ENCODE measurements at regions not wholly inside any gene's neighbourhood (a gene's known extent, or its start where the extent isn't known, plus 50 kb on each side); places are given as distances from the start of the nearest gene placed in this dataset.
"Not testable (repeated sequence)": the region's sequence is repeated elsewhere in the genome, so short reads cannot be mapped to it uniquely, and the experiment has no call there.

DNA sequence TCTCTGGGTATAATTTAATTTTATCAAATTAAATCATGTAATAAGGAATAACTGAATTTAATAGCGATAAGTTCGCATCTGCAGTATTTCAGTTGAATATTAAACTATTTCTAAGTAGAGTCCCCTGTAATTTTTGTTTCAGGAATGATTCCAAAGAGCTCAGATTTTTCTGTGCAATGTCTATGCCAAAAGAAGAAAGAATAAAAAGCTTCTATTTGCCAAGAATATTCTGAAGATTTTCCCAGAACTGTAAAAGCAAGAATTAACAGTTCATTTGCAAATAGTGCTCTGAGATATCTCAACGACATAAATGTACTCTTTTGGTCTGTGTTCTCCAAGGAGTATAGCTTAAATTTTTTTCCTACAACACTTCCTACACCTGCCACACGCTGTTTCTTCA lies 1242.8 kb upstream of the DIAPH2 start:
- intact Hi-C loops (cut with DNase I), result no loop called here
- H3K4me3 ChIP-seq, result no peak overlapping the region

DNA sequence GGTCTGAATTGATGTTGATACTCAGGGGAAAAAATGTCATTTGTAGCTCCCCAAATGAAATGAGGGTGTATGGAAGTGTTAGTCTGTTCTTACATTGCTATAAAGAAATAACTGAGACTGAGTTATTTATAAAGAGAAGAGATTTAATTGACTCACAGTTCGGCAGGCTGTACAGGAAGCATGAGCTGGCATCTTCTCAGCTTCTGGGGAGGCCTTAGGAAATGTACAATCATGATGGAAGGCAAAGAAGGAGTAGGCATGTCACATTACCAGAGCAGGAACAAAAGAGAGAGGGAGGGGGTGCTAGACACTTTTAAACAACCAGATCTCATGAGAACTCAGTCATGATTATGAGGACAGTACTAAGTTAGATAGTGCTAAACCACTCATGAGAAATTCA lies 1199.9 kb upstream of the DIAPH2 start:
- DNase-seq (ENCODE audit: extremely low spot score in 2 of 2), result no peak
- intact Hi-C loops (cut with DNase I), result no loop called here
- Histone ChIP-seq H3K9me3 (no peaks in the 10 kb centered on the region), H3K36me3 (no peaks in the 10 kb centered on the region), H3K4me1 (no peaks in the 10 kb centered on the region), H3K4me3 (no peak overlapping the region), H3K27ac (no peak overlapping the region), H3K27me3 (no peaks in the 10 kb centered on the region)
- no peak for TF ChIP-seq POLR2AphosphoS5 (IDR thresholded peaks at IDR 0.05; ENCODE audit: insufficient read depth in 1 of 2, low read depth in 1 of 2)
- TF ChIP-seq POLR2A (IDR thresholded peaks at IDR 0.05), result no peak
- TF ChIP-seq, protein P1, sequence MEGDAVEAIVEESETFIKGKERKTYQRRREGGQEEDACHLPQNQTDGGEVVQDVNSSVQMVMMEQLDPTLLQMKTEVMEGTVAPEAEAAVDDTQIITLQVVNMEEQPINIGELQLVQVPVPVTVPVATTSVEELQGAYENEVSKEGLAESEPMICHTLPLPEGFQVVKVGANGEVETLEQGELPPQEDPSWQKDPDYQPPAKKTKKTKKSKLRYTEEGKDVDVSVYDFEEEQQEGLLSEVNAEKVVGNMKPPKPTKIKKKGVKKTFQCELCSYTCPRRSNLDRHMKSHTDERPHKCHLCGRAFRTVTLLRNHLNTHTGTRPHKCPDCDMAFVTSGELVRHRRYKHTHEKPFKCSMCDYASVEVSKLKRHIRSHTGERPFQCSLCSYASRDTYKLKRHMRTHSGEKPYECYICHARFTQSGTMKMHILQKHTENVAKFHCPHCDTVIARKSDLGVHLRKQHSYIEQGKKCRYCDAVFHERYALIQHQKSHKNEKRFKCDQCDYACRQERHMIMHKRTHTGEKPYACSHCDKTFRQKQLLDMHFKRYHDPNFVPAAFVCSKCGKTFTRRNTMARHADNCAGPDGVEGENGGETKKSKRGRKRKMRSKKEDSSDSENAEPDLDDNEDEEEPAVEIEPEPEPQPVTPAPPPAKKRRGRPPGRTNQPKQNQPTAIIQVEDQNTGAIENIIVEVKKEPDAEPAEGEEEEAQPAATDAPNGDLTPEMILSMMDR (IDR thresholded peaks at IDR 0.05), result no peak

More for the DNA sequence above, 1242.8 kb upstream of the DIAPH2 start:
- Histone ChIP-seq H3K27me3 (no peaks in the 10 kb centered on the region), H3K36me3 (no peaks in the 10 kb centered on the region), H3K4me1 (no peaks in the 10 kb centered on the region), H3K27ac (no peak overlapping the region), H3K9me3 (no peaks in the 10 kb centered on the region)
- no peak for DNase-seq (ENCODE audit: extremely low spot score in 2 of 2)
- TF ChIP-seq POLR2A (IDR thresholded peaks at IDR 0.05), result no peak
- TF ChIP-seq POLR2AphosphoS5 (IDR thresholded peaks at IDR 0.05; ENCODE audit: insufficient read depth in 1 of 2, low read depth in 1 of 2), result no peak
- TF ChIP-seq, protein P1 (IDR thresholded peaks at IDR 0.05), result no peak

DNA sequence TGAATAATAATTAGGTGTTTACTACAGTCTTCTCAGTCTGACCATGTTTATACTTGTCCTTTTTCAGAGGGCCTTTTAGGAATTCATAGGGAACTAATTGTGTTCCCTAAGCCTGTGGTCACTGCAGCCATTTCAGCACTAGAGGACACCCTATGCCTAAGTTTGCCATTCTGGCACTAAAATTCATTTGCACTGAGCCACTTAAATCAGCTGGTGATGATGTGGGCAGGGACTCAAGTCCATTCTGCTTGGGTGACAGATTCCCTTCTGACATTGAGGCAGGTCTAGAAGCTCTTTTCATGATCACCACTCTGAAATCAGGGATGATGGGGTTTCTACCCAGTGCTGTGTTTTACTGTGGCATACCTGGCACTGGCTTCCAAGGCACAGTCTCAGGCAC lies 1178.9 kb upstream of the DIAPH2 start:
- Histone ChIP-seq H3K27me3 (no peaks in the 10 kb centered on the region), H3K9me3 (no peaks in the 10 kb centered on the region), H3K4me1 (no peaks in the 10 kb centered on the region), H3K27ac (no peak overlapping the region), H3K4me3 (no peak overlapping the region), H3K36me3 (no peaks in the 10 kb centered on the region)
- TF ChIP-seq POLR2AphosphoS5 (IDR thresholded peaks at IDR 0.05; ENCODE audit: insufficient read depth in 1 of 2, low read depth in 1 of 2) (no peak), POLR2A (IDR thresholded peaks at IDR 0.05) (no peak)
- TF ChIP-seq, protein P1 (IDR thresholded peaks at IDR 0.05), result no peak
- intact Hi-C loops (cut with DNase I), result no loop called here
- DNase-seq (ENCODE audit: extremely low spot score in 2 of 2), result no peak

DNA sequence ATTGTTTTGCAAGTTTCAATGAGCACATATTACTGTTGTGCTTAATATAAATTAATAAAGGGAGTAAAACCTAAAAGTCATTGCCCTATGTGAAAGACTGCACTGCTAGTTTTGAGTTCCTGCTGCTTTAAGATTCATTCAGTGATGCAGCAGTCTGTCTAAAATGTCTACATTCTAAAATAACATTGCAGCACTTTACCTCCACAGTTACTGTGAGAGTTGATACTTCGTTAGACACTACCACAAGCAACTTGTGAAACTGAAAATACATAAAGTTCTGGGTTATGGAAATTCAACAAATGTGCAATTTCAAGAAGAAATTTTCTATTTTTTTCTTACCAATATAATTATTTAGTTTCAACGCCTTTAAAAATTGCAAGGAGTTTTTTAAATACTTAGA lies 1175.2 kb upstream of the DIAPH2 start:
- H3K36me3 ChIP-seq, result no peaks in the 10 kb centered on the region
- H3K4me3 ChIP-seq, result no peak overlapping the region
- H3K27me3 ChIP-seq, result no peaks in the 10 kb centered on the region
- intact Hi-C loops (cut with DNase I), result no loop called here
- no peak for DNase-seq (ENCODE audit: extremely low spot score in 2 of 2)
- no peaks in the 10 kb centered on the region for H3K4me1 ChIP-seq
- TF ChIP-seq POLR2AphosphoS5 (IDR thresholded peaks at IDR 0.05; ENCODE audit: insufficient read depth in 1 of 2, low read depth in 1 of 2) (no peak), POLR2A (IDR thresholded peaks at IDR 0.05) (no peak)
- TF ChIP-seq, protein P1 (IDR thresholded peaks at IDR 0.05), result no peak
- H3K9me3 ChIP-seq, result no peaks in the 10 kb centered on the region
- H3K27ac ChIP-seq, result no peak overlapping the region

DNA sequence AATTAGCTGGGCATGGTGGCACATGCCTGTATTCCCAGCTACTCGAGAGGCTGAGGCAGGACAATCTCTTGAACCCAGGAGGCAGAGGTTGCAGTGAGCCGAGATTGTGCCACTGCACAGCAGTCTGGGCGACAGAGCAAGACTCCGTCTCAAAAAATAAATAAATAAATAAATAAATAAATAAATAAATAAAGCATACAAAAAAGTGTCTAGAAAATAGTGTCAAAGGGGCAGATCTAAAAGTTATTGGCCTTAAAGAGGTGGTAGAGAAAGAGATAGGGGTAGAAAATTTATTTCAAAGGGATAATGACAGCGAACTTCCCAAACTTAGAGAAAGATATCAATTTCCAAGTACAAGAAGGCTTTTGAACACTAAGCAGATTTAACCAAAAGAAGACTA lies 1160.6 kb upstream of the DIAPH2 start:
- H3K36me3 ChIP-seq; H3K9me3 ChIP-seq; H3K4me3 ChIP-seq; H3K27ac ChIP-seq; H3K4me1 ChIP-seq; H3K27me3 ChIP-seq; DNase-seq (ENCODE audit: extremely low spot score in 2 of 2); intact Hi-C loops (cut with DNase I): not testable (repeated sequence)

DNA sequence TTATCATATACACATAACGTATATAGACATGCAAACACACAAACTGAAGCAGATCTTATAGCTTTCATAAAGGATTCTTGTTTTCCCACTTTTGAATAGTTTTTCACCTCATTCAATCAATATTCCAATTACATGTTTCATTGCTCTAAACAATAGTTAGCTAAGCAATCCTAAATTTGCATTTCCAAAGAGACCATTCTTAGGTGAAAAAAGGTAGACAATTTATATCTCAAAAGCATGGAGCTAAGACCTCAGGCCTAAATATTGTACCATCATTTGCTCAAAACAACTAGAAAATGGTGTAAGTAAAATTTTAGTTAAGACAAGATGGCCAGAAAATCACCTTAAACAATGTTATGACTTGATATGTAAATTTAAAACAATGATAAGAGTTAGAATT lies 1148.5 kb upstream of the DIAPH2 start:
- Histone ChIP-seq H3K4me3 (no peak overlapping the region), H3K27ac (no peak overlapping the region), H3K36me3 (no peaks in the 10 kb centered on the region), H3K4me1 (no peaks in the 10 kb centered on the region), H3K27me3 (no peaks in the 10 kb centered on the region), H3K9me3 (no peaks in the 10 kb centered on the region)
- TF ChIP-seq, protein P1 (IDR thresholded peaks at IDR 0.05), result no peak
- TF ChIP-seq POLR2AphosphoS5 (IDR thresholded peaks at IDR 0.05; ENCODE audit: insufficient read depth in 1 of 2, low read depth in 1 of 2) (no peak), POLR2A (IDR thresholded peaks at IDR 0.05) (no peak)
- DNase-seq (ENCODE audit: extremely low spot score in 2 of 2), result no peak
- intact Hi-C loops (cut with DNase I), result no loop called here
